Adrenal gland (tissue), 5 donors: ENCODE measurements at regions not wholly inside any gene's neighbourhood (a gene's known extent, or its start where the extent isn't known, plus 50 kb on each side); places are given as distances from the start of the nearest gene placed in this dataset.

Source experiments
- POLR2A ChIP-seq, 2 donors: fragments of 450-650 bp; IDR thresholded peaks; one replicate each; pipeline ENCODE4 v1.6.1; 2017; ENCODE audit warnings: antibody characterized with exemption in 2 of 2, mild to moderate bottlenecking in 2 of 2, moderate library complexity in 1 of 2
- TF ChIP-seq, protein P1 (sequence below), 6 experiments: fragments of 450-650 bp in 4 of 6; fragments of 200-600 bp in 2 of 6; sonication (generic) in 1 of 6; IDR thresholded peaks; 1 replicate in 5 of 6; 2 replicates in 1 of 6; pipeline versions ENCODE4 v1.5.1 to v1.8.0; 2016 to 2021; ENCODE audit warnings: antibody characterized with exemption in 6 of 6, mild to moderate bottlenecking in 2 of 6, moderate library complexity in 1 of 6
- donor health status: DM: no; HTN: no; CAD: no.

GRCh38 chr9:88219601-88220000 lies 81.3 kb upstream of the SPATA31C2 start:
- TF ChIP-seq, protein P1, sequence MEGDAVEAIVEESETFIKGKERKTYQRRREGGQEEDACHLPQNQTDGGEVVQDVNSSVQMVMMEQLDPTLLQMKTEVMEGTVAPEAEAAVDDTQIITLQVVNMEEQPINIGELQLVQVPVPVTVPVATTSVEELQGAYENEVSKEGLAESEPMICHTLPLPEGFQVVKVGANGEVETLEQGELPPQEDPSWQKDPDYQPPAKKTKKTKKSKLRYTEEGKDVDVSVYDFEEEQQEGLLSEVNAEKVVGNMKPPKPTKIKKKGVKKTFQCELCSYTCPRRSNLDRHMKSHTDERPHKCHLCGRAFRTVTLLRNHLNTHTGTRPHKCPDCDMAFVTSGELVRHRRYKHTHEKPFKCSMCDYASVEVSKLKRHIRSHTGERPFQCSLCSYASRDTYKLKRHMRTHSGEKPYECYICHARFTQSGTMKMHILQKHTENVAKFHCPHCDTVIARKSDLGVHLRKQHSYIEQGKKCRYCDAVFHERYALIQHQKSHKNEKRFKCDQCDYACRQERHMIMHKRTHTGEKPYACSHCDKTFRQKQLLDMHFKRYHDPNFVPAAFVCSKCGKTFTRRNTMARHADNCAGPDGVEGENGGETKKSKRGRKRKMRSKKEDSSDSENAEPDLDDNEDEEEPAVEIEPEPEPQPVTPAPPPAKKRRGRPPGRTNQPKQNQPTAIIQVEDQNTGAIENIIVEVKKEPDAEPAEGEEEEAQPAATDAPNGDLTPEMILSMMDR (IDR thresholded peaks at IDR 0.05), result no peak
- TF ChIP-seq POLR2A (IDR thresholded peaks at IDR 0.05), result no peak
